ENCODE measurements at regions not wholly inside any gene's neighbourhood (a gene's known extent, or its start where the extent isn't known, plus 50 kb on each side); places are given as distances from the start of the nearest gene placed in this dataset.
"Not testable (repeated sequence)": the region's sequence is repeated elsewhere in the genome, so short reads cannot be mapped to it uniquely, and the experiment has no call there.

GRCh38 chr6:140285471-140285870 is 911.0 kb upstream of the CITED2 start:
- no peak for DNase-seq
- intact Hi-C loops (cut with DNase I) = no loop called here

GRCh38 chr6:140284871-140285270 is 910.4 kb upstream of the CITED2 start:
- no peak for DNase-seq
- intact Hi-C loops (cut with DNase I) = no loop called here

- intact Hi-C loops (cut with DNase I) = no loop called here
- no peak for DNase-seq
Observed at GRCh38 chr6:140283197-140283596, 908.7 kb upstream of the CITED2 start.

- intact Hi-C loops (cut with DNase I) = no loop called here
- no peak for DNase-seq
Observed at GRCh38 chr6:140281767-140282166, 907.3 kb upstream of the CITED2 start.

- intact Hi-C loops (cut with DNase I) = no loop called here
- no peak for DNase-seq
Observed at GRCh38 chr6:140281236-140281635, 906.8 kb upstream of the CITED2 start.

GRCh38 chr6:140276719-140277118 is 902.3 kb upstream of the CITED2 start:
- intact Hi-C loops (cut with DNase I) = no loop called here
- no peak for DNase-seq

GRCh38 chr6:140276133-140276532 is 901.7 kb upstream of the CITED2 start:
- DNase-seq = no peak
- intact Hi-C loops (cut with DNase I) = no loop called here

- intact Hi-C loops (cut with DNase I) = no loop called here
- DNase-seq = no peak
Observed at GRCh38 chr6:140275725-140276124, 901.3 kb upstream of the CITED2 start.

GRCh38 chr6:140274548-140274947 is 900.1 kb upstream of the CITED2 start:
- DNase-seq = no peak
- intact Hi-C loops (cut with DNase I) = no loop called here

- no peak for DNase-seq
- intact Hi-C loops (cut with DNase I) = no loop called here
Observed at GRCh38 chr6:140271759-140272377, 897.4 kb upstream of the CITED2 start.

- no peak for DNase-seq
- intact Hi-C loops (cut with DNase I) = no loop called here
Observed at GRCh38 chr6:140269591-140270165, 895.2 kb upstream of the CITED2 start.

GRCh38 chr6:140264431-140264830 is 890.0 kb upstream of the CITED2 start:
- no peak for DNase-seq
- intact Hi-C loops (cut with DNase I) = no loop called here

GRCh38 chr6:140258302-140258701 is 883.9 kb upstream of the CITED2 start:
- intact Hi-C loops (cut with DNase I); DNase-seq: not testable (repeated sequence)

GRCh38 chr6:140256248-140256647 is 881.8 kb upstream of the CITED2 start:
- DNase-seq = no peak
- intact Hi-C loops (cut with DNase I) = no loop called here

- no peak for DNase-seq
- intact Hi-C loops (cut with DNase I) = no loop called here
Observed at GRCh38 chr6:140253096-140253495, 878.6 kb upstream of the CITED2 start.

- no peak for DNase-seq
- intact Hi-C loops (cut with DNase I) = no loop called here
Observed at GRCh38 chr6:140252099-140252498, 877.7 kb upstream of the CITED2 start.

GRCh38 chr6:140245296-140246040 is 871.0 kb upstream of the CITED2 start:
- DNase-seq = no peak
- intact Hi-C loops (cut with DNase I) = no loop called here

- no peak for DNase-seq
- intact Hi-C loops (cut with DNase I) = no loop called here
Observed at GRCh38 chr6:140237251-140237650, 862.8 kb upstream of the CITED2 start.

GRCh38 chr6:140236732-140237131 is 862.3 kb upstream of the CITED2 start:
- intact Hi-C loops (cut with DNase I) = no loop called here
- DNase-seq = no peak

GRCh38 chr6:140230282-140230681 is 855.8 kb upstream of the CITED2 start:
- intact Hi-C loops (cut with DNase I) = no loop called here
- DNase-seq = no peak

- intact Hi-C loops (cut with DNase I) = no loop called here
- no peak for DNase-seq
Observed at GRCh38 chr6:140228491-140228890, 854.0 kb upstream of the CITED2 start.

- DNase-seq = no peak
- intact Hi-C loops (cut with DNase I) = no loop called here
Observed at GRCh38 chr6:140226637-140227036, 852.2 kb upstream of the CITED2 start.

Measured in posterior cingulate gyrus (tissue), 11 donors.